OCI-LY3 (cell line): ENCODE measurements at regions not wholly inside any gene's neighbourhood (a gene's known extent, or its start where the extent isn't known, plus 50 kb on each side); places are given as distances from the start of the nearest gene placed in this dataset.

Experiments
- CTCF ChIP-seq: fragments of 200-600, 300-600 bp; sonication (generic); IDR thresholded peaks from 2 replicates; pipeline ENCODE4 v1.5.1; 2014; ENCODE audit warnings: antibody characterized with exemption, low read length, low read depth
- EZH2phosphoT487 ChIP-seq: fragments of 200-600 bp; shearing (Covaris generic); IDR thresholded peaks from 2 replicates; pipeline ENCODE4 v1.6.1; 2018; ENCODE audit warnings: antibody characterized with exemption, mixed run types, low read depth

DNA sequence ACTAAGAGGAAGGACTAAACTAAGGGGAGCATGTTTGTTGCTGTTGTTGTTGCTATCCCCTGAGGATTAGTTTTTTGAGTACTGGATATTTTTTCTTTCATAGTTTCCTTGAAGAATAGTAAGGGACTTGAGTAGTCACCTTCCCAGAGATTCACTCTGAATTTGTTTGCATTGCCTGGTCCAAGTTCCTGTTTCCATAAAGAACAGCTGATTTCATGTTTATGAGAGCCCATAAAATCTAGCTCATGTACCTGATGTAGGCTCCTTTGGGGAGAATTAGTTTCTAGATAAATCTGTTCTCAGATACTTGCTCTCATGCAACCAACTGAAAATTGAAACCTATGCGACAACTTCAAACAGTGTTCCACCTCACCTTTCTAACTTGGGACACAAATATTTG, 464.4 kb upstream of the MBL2 start:
- TF ChIP-seq CTCF (no peak), EZH2phosphoT487 (no peak)
